AG10803 (cell line): ENCODE measurements at regions not wholly inside any gene's neighbourhood (a gene's known extent, or its start where the extent isn't known, plus 50 kb on each side); places are given as distances from the start of the nearest gene placed in this dataset.

Experiments
- DNase-seq: peaks from one replicate; pipeline ENCODE4 v3.0.0; 2010; ENCODE audit warnings: low read depth
- H3K4me3 ChIP-seq: 2 replicates; pipeline ENCODE4 v1.5.1; 2011; ENCODE audit warnings: mild to moderate bottlenecking, low read length, control low read depth
- CTCF ChIP-seq: conservative IDR thresholded peaks from 2 replicates; pipeline ENCODE4 v1.5.1; 2011; ENCODE audit warnings: mild to moderate bottlenecking, low read length, control low read depth, inconsistent platforms

- H3K4me3 ChIP-seq = no peak overlapping the region
- no peak for DNase-seq
Measured at GRCh38 chr4:57682275-57682674, 572.1 kb upstream of the IGFBP7 start.

GRCh38 chr4:57679969-57680368 is 569.8 kb upstream of the IGFBP7 start:
- no peak for TF ChIP-seq CTCF
- no peak overlapping the region for H3K4me3 ChIP-seq
- DNase-seq = no peak

More at GRCh38 chr4:57682275-57682674, 572.1 kb upstream of the IGFBP7 start:
- TF ChIP-seq CTCF = no peak

- DNase-seq = no peak
- no peak overlapping the region for H3K4me3 ChIP-seq
- no peak for TF ChIP-seq CTCF
Measured at GRCh38 chr4:57676394-57676793, 566.2 kb upstream of the IGFBP7 start.

- TF ChIP-seq CTCF = no peak
- H3K4me3 ChIP-seq = no peak overlapping the region
- DNase-seq = no peak
Measured at GRCh38 chr4:57672846-57673433, 562.8 kb upstream of the IGFBP7 start.

- TF ChIP-seq CTCF = no peak
- DNase-seq = no peak
- H3K4me3 ChIP-seq = no peak overlapping the region
Measured at GRCh38 chr4:57668621-57669020, 558.4 kb upstream of the IGFBP7 start.

- no peak overlapping the region for H3K4me3 ChIP-seq
- DNase-seq = no peak
- no peak for TF ChIP-seq CTCF
Measured at GRCh38 chr4:57665806-57666205, 555.6 kb upstream of the IGFBP7 start.

- no peak for DNase-seq
- TF ChIP-seq CTCF = no peak
- H3K4me3 ChIP-seq = no peak overlapping the region
Measured at GRCh38 chr4:57661517-57662090, 551.4 kb upstream of the IGFBP7 start.
